ENCODE measurements at regions not wholly inside any gene's neighbourhood (a gene's known extent, or its start where the extent isn't known, plus 50 kb on each side); places are given as distances from the start of the nearest gene placed in this dataset.

DNA sequence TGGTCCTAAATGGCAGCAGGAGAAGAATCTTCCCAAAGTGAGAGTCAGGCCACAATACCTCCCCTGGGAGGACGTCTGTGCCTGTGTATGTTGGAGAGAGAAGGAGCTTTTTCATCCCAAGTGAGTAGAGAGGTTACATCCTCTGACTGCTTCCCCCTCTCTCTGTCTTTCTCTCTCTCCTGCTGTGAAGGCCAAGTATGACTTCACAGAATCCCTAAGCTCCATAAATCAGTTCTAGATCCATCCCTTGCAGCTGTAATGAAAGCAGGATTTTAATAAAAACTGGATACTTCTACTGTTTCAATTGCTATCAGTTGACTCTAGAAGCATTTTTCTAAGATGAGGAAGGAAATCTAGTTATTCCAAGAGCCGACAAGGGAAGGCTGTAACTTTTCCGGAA is 389.1 kb upstream of the PROK2 start:
- no peak overlapping the region for H2BK5ac ChIP-seq (ENCODE audit: insufficient read length, low read length)
- H4K5ac ChIP-seq (ENCODE audit: insufficient read length, low read depth, low read length) = no peak overlapping the region
- H2AFZ ChIP-seq (ENCODE audit: low read length) = no peak overlapping the region
- no peak overlapping the region for H2BK15ac ChIP-seq (ENCODE audit: low read depth, low read length)
- H2BK12ac ChIP-seq (ENCODE audit: insufficient read length, low read depth, low read length) = no peak overlapping the region
- no peak overlapping the region for H3K9ac ChIP-seq (ENCODE audit: extremely low read depth, insufficient read length, low read length)
- H3K14ac ChIP-seq (ENCODE audit: insufficient read depth, low read length) = no peak overlapping the region
- H3K18ac ChIP-seq (ENCODE audit: insufficient read length, low read depth, low read length) = no peak overlapping the region
- H2AK5ac ChIP-seq (ENCODE audit: insufficient read length, low read length) = no peak overlapping the region
- H4K20me1 ChIP-seq (ENCODE audit: control insufficient read depth, insufficient read depth, insufficient read length) = no peaks in the 10 kb centered on the region
- no peak overlapping the region for H3K23ac ChIP-seq (ENCODE audit: insufficient read length, low read depth, low read length)
- no peak overlapping the region for H3T11ph ChIP-seq (ENCODE audit: low read length)
- no CpG with 5 or more reads among the region's 3 CpGs for WGBS (ENCODE audit: extremely low coverage, insufficient read length, low lambda C conversion rate)
- no peaks in the 10 kb centered on the region for H3K23me2 ChIP-seq (ENCODE audit: insufficient read length, low read depth, low read length, poor library complexity, severe bottlenecking)
- DNase-seq = no peak
- H3K36me3 Mint-ChIP-seq (ENCODE audit: insufficient read depth in 1 of 3, low read depth in 3 of 3) = no peaks in the 10 kb centered on the region
- no peaks in the 10 kb centered on the region for H3K27me3 ChIP-seq (ENCODE audit: insufficient read depth, low read length)
- no peaks in the 10 kb centered on the region for H3K79me1 ChIP-seq (ENCODE audit: insufficient read depth, low read depth, low read length, poor library complexity, severe bottlenecking)
- H4K91ac ChIP-seq (ENCODE audit: insufficient read length, low read depth, low read length) = no peak overlapping the region
- H3K56ac ChIP-seq (ENCODE audit: insufficient read length, low read depth, low read length) = no peak overlapping the region
- no peak overlapping the region for H4K8ac ChIP-seq (replicated peaks; ENCODE audit: insufficient read length, low read depth, low read length)
- H3K79me2 ChIP-seq (ENCODE audit: insufficient read depth, low read length) = no peaks in the 10 kb centered on the region
- H3K4me1 ChIP-seq (ENCODE audit: insufficient read depth, low read length) = no peaks in the 10 kb centered on the region
- peaks cover 2% of the 10 kb centered on the region for H3K27me3 Mint-ChIP-seq (ENCODE audit: low read depth)
- no peak overlapping the region for H3K27ac ChIP-seq (ENCODE audit: insufficient read length, low read depth, low read length)
- H2BK20ac ChIP-seq (ENCODE audit: low read depth, low read length, poor library complexity, severe bottlenecking) = no peak overlapping the region
- H3K9me3 ChIP-seq (ENCODE audit: control insufficient read depth, low read depth, low read length) = no peaks in the 10 kb centered on the region
- H3K4me3 Mint-ChIP-seq = no peak overlapping the region
- no peaks in the 10 kb centered on the region for H3K9me3 Mint-ChIP-seq
- H3K27ac Mint-ChIP-seq = no peak overlapping the region
- H3K4me2 ChIP-seq (ENCODE audit: insufficient read depth, insufficient read length, low read length) = no peak overlapping the region
- no peak overlapping the region for H3K4ac ChIP-seq (ENCODE audit: low read depth, low read length)
- H2BK120ac ChIP-seq (ENCODE audit: low read depth, low read length, poor library complexity, severe bottlenecking) = no peak overlapping the region
- TF ChIP-seq, protein P1, sequence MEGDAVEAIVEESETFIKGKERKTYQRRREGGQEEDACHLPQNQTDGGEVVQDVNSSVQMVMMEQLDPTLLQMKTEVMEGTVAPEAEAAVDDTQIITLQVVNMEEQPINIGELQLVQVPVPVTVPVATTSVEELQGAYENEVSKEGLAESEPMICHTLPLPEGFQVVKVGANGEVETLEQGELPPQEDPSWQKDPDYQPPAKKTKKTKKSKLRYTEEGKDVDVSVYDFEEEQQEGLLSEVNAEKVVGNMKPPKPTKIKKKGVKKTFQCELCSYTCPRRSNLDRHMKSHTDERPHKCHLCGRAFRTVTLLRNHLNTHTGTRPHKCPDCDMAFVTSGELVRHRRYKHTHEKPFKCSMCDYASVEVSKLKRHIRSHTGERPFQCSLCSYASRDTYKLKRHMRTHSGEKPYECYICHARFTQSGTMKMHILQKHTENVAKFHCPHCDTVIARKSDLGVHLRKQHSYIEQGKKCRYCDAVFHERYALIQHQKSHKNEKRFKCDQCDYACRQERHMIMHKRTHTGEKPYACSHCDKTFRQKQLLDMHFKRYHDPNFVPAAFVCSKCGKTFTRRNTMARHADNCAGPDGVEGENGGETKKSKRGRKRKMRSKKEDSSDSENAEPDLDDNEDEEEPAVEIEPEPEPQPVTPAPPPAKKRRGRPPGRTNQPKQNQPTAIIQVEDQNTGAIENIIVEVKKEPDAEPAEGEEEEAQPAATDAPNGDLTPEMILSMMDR (conservative IDR thresholded peaks at IDR 0.05) = no peak
- H3K4me1 Mint-ChIP-seq = peaks cover 4 to 5% of the 10 kb centered on the region in 2 experiments

All from H9 (cell line).